Trophoblast cell (in vitro differentiated cells and primary cell): ENCODE measurements at regions not wholly inside any gene's neighbourhood (a gene's known extent, or its start where the extent isn't known, plus 50 kb on each side); places are given as distances from the start of the nearest gene placed in this dataset.
"Not testable (repeated sequence)": the region's sequence is repeated elsewhere in the genome, so short reads cannot be mapped to it uniquely, and the experiment has no call there.

Experiments used
- DNase-seq, 2 donors: peaks; one replicate each; pipeline ENCODE4 v3.0.0-alpha.2; 2016
- H2AFZ ChIP-seq: 2 replicates; pipeline ENCODE4 v1.6.1; 2013; ENCODE audit warnings: low read length, moderate library complexity, mild to moderate bottlenecking; ENCODE audit not compliant: insufficient read depth, poor library complexity
- H2AK5ac ChIP-seq: 2 replicates; pipeline ENCODE4 v1.6.1; 2013; ENCODE audit warnings: mild to moderate bottlenecking, low read length
- H2BK120ac ChIP-seq: 2 replicates; pipeline ENCODE4 v1.6.1; 2013; ENCODE audit warnings: low read length, mild to moderate bottlenecking, moderate library complexity; ENCODE audit not compliant: insufficient read depth, poor library complexity
- H2BK12ac ChIP-seq: 2 replicates; pipeline ENCODE4 v1.6.1; 2013; ENCODE audit warnings: mild to moderate bottlenecking, low read length, moderate library complexity
- H2BK5ac ChIP-seq: 2 replicates; pipeline ENCODE4 v1.6.1; 2013; ENCODE audit warnings: low read length, low read depth, moderate library complexity, mild to moderate bottlenecking; ENCODE audit not compliant: poor library complexity
- H3K14ac ChIP-seq: 2 replicates; pipeline ENCODE4 v1.6.1; 2013; ENCODE audit warnings: mild to moderate bottlenecking, low read length
- H3K18ac ChIP-seq: 2 replicates; pipeline ENCODE4 v1.6.1; 2013; ENCODE audit warnings: mild to moderate bottlenecking, low read length
- H3K23ac ChIP-seq: 2 replicates; pipeline ENCODE4 v1.6.1; 2013; ENCODE audit warnings: low read length
- H3K27ac ChIP-seq: 2 replicates; pipeline ENCODE4 v1.5.1; 2013; ENCODE audit warnings: low read depth, mild to moderate bottlenecking, inconsistent platforms, low read length, moderate library complexity
- H3K27me3 ChIP-seq: 2 replicates; pipeline ENCODE4 v1.6.1; 2013; ENCODE audit warnings: inconsistent platforms, mild to moderate bottlenecking, low read length, moderate library complexity; ENCODE audit not compliant: insufficient read depth
- H3K36me3 ChIP-seq, 2 experiments: 1 replicate in 1 of 2; 2 replicates in 1 of 2; pipeline ENCODE4 v1.6.1; 2013; ENCODE audit warnings: low read length in 2 of 2, mild to moderate bottlenecking in 2 of 2, moderate library complexity in 1 of 2; ENCODE audit not compliant: insufficient read depth in 2 of 2, control insufficient read depth in 1 of 2
- H3K4ac ChIP-seq: 2 replicates; pipeline ENCODE4 v1.6.1; 2013; ENCODE audit warnings: low read depth, mild to moderate bottlenecking, low read length, moderate library complexity
- H3K4me1 ChIP-seq, 2 experiments: 1 replicate in 1 of 2; 2 replicates in 1 of 2; pipeline ENCODE4 v1.6.1; 2013; ENCODE audit warnings: low read length in 2 of 2, mild to moderate bottlenecking in 2 of 2, moderate library complexity in 1 of 2; ENCODE audit not compliant: insufficient read depth in 2 of 2, control insufficient read depth in 1 of 2
- H3K4me2 ChIP-seq: 2 replicates; pipeline ENCODE4 v1.6.1; 2013; ENCODE audit warnings: inconsistent platforms, mild to moderate bottlenecking, low read length, moderate library complexity
- H3K4me3 ChIP-seq: 2 replicates; pipeline ENCODE4 v1.5.1; 2013; ENCODE audit warnings: mild to moderate bottlenecking, low read depth, low read length, inconsistent platforms
- H3K79me1 ChIP-seq: one replicate; pipeline ENCODE4 v1.6.1; 2013; ENCODE audit warnings: low read length
- H3K79me2 ChIP-seq: 2 replicates; pipeline ENCODE4 v1.6.1; 2013; ENCODE audit warnings: low read length, mild to moderate bottlenecking; ENCODE audit not compliant: control insufficient read depth, insufficient read depth, poor library complexity
- H3K9ac ChIP-seq: 2 replicates; pipeline ENCODE4 v1.6.1; 2013; ENCODE audit warnings: mild to moderate bottlenecking, low read length
- H3K9me3 ChIP-seq: 2 replicates; pipeline ENCODE4 v1.6.1; 2013; ENCODE audit warnings: low read depth, mild to moderate bottlenecking, control low read depth, inconsistent platforms, low read length; ENCODE audit not compliant: insufficient read depth
- H4K12ac ChIP-seq: 2 replicates; pipeline ENCODE4 v1.6.1; 2013; ENCODE audit warnings: low read depth, mild to moderate bottlenecking, low read length, moderate library complexity
- H4K8ac ChIP-seq: 2 replicates; pipeline ENCODE4 v1.6.1; 2013; ENCODE audit warnings: low read depth, mild to moderate bottlenecking, low read length, moderate library complexity
- H4K91ac ChIP-seq: one replicate; pipeline ENCODE4 v1.6.1; 2013; ENCODE audit warnings: low read depth, mild to moderate bottlenecking, low read length, moderate library complexity
- WGBS: extraction: QIAGEN DNeasy Blood & Tissue Kit; methylation state at CpG from one replicate; pipeline ENCODE4 v1.1.7; 2013; ENCODE audit warnings: missing lambda C conversion rate; ENCODE audit not compliant: insufficient read length, insufficient coverage; ENCODE audit errors: extremely low coverage; 5-methylcytosine and 5-hydroxymethylcytosine counted together

- Histone ChIP-seq H3K4me3 (no peak overlapping the region), H3K9me3 (no peaks in the 10 kb centered on the region), H4K8ac (no peak overlapping the region), H3K4ac (no peak overlapping the region), H3K36me3 (no peaks in the 10 kb centered on the region), H3K4me1 (no peaks in the 10 kb centered on the region), H3K27ac (no peak overlapping the region), H3K4me2 (no peak overlapping the region), H3K18ac (no peak overlapping the region), H3K23ac (no peak overlapping the region), H3K27me3 (no peaks in the 10 kb centered on the region), H2BK12ac (no peak overlapping the region), H3K9ac (no peak overlapping the region), H3K79me1 (no peaks in the 10 kb centered on the region), H4K12ac (no peak overlapping the region), H2BK5ac (no peak overlapping the region), H3K79me2 (no peaks in the 10 kb centered on the region), H2AFZ (no peak overlapping the region), H2AK5ac (no peak overlapping the region), H3K14ac (no peak overlapping the region), H2BK120ac (no peak overlapping the region), H4K91ac (no peak overlapping the region)
- DNase-seq, result no peak
- no CpG with 5 or more reads among the region's 5 CpGs for WGBS
Measured at GRCh38 chr3:28623106-28623505, 274.5 kb upstream of the AZI2 start.

DNA sequence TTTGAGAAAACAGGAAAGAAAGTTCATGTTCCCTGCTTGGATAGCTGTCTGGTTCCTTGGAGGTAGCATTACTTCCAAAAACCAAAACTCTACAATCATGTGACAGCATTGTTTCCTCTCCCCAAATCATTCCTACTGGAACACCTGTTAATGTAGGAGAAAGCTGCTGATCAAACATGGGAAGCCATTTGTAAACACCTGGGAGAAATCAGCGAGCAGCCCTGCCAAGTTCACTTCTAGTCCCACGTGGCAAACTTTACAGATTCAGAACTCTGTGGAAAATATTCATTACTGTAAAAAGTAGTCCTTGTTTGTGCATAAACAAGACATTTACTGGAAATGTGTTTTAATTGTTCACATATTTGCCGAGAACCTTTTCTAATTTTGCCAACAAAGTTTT, 275.5 kb upstream of the AZI2 start:
- Histone ChIP-seq H3K4me2 (no peak overlapping the region), H3K79me2 (no peaks in the 10 kb centered on the region), H3K4me3 (no peak overlapping the region), H3K18ac (no peak overlapping the region), H3K14ac (no peak overlapping the region), H2BK5ac (no peak overlapping the region), H2BK120ac (no peak overlapping the region), H4K8ac (no peak overlapping the region), H2BK12ac (no peak overlapping the region), H2AK5ac (no peak overlapping the region), H3K4me1 (no peaks in the 10 kb centered on the region), H3K23ac (no peak overlapping the region), H3K9ac (no peak overlapping the region), H4K91ac (no peak overlapping the region), H3K79me1 (no peaks in the 10 kb centered on the region), H3K4ac (no peak overlapping the region), H3K27ac (no peak overlapping the region), H2AFZ (no peak overlapping the region), H4K12ac (no peak overlapping the region), H3K27me3 (no peaks in the 10 kb centered on the region), H3K9me3 (no peaks in the 10 kb centered on the region), H3K36me3 (no peaks in the 10 kb centered on the region)
- no peak for DNase-seq
- no CpG with 5 or more reads among the region's 3 CpGs for WGBS

- H2AK5ac ChIP-seq, H4K8ac ChIP-seq, H2AFZ ChIP-seq, H3K14ac ChIP-seq, H3K9me3 ChIP-seq, DNase-seq, H3K36me3 ChIP-seq, H3K27me3 ChIP-seq, H3K79me2 ChIP-seq, H4K12ac ChIP-seq, H3K4ac ChIP-seq, H3K9ac ChIP-seq, H3K79me1 ChIP-seq, H2BK5ac ChIP-seq, H3K4me1 ChIP-seq, H4K91ac ChIP-seq, H3K27ac ChIP-seq, H3K4me2 ChIP-seq, H3K18ac ChIP-seq, H3K23ac ChIP-seq, H3K4me3 ChIP-seq, H2BK120ac ChIP-seq, H2BK12ac ChIP-seq: not testable (repeated sequence)
- WGBS, result no CpG with 5 or more reads among the region's 2 CpGs
Measured at GRCh38 chr3:28627843-28628242, 279.2 kb upstream of the AZI2 start.

DNA sequence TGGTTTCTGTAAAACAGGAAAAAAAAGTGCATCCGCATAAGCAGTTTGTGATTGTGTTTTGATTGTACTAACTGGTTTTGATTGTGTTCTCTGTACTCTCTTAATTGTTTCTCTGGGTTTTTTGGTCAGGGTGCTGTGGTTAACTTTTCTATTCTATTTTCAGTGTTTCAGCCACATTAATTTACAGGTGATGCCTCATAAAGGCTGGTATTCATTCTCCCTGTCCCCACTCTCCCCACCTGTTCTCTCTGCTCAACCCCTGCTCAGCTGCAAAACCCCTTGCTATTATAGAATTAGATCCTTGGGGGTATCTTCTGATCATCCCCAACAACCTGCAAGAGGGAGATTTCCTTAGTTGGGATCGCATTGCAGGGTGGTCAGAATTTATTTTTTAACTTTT, 285.4 kb upstream of the AZI2 start:
- Histone ChIP-seq H3K4me3 (no peak overlapping the region), H4K8ac (no peak overlapping the region)
- no CpG with 5 or more reads among the region's 2 CpGs for WGBS

More for the DNA sequence above, 285.4 kb upstream of the AZI2 start:
- no peak overlapping the region for H2BK5ac ChIP-seq
- H4K91ac ChIP-seq, result no peak overlapping the region
- H2AFZ ChIP-seq, result no peak overlapping the region
- H3K36me3 ChIP-seq, result no peaks in the 10 kb centered on the region
- no peak overlapping the region for H2BK120ac ChIP-seq
- H3K18ac ChIP-seq, result no peak overlapping the region
- no peak overlapping the region for H3K23ac ChIP-seq
- no peaks in the 10 kb centered on the region for H3K4me1 ChIP-seq
- H3K9ac ChIP-seq, result no peak overlapping the region
- no peak overlapping the region for H3K4me2 ChIP-seq
- DNase-seq, result no peak
- no peak overlapping the region for H3K27ac ChIP-seq
- no peaks in the 10 kb centered on the region for H3K27me3 ChIP-seq
- H4K12ac ChIP-seq, result no peak overlapping the region
- H3K4ac ChIP-seq, result no peak overlapping the region
- H2BK12ac ChIP-seq, result no peak overlapping the region
- H3K79me2 ChIP-seq, result no peaks in the 10 kb centered on the region
- no peaks in the 10 kb centered on the region for H3K9me3 ChIP-seq
- no peaks in the 10 kb centered on the region for H3K79me1 ChIP-seq
- no peak overlapping the region for H3K14ac ChIP-seq
- no peak overlapping the region for H2AK5ac ChIP-seq
